NT2/D1 (cell line): ENCODE measurements at regions not wholly inside any gene's neighbourhood (a gene's known extent, or its start where the extent isn't known, plus 50 kb on each side); places are given as distances from the start of the nearest gene placed in this dataset.
"Not testable (repeated sequence)": the region's sequence is repeated elsewhere in the genome, so short reads cannot be mapped to it uniquely, and the experiment has no call there.

ENCODE experiments used
- DNase-seq: peaks from one replicate; pipeline ENCODE4 v3.0.0-alpha.2; 2011; ENCODE audit warnings: low read depth, low spot score
- H3K27me3 ChIP-seq: 2 replicates; pipeline ENCODE4 v1.6.0; 2011; ENCODE audit warnings: mild to moderate bottlenecking; ENCODE audit not compliant: insufficient read length, insufficient read depth
- H3K36me3 ChIP-seq: 2 replicates; pipeline ENCODE4 v1.6.1; 2011; ENCODE audit warnings: mild to moderate bottlenecking, low read length, mixed read lengths; ENCODE audit not compliant: insufficient read depth, insufficient read length
- H3K4me1 ChIP-seq: 2 replicates; pipeline ENCODE4 v1.5.1; 2011; ENCODE audit not compliant: insufficient read depth, insufficient read length
- H3K4me3 ChIP-seq: 2 replicates; pipeline ENCODE4 v1.5.1; 2011; ENCODE audit warnings: low read depth; ENCODE audit not compliant: insufficient read length
- H3K9ac ChIP-seq: 2 replicates; pipeline ENCODE4 v1.6.0; 2011; ENCODE audit warnings: low read depth; ENCODE audit not compliant: insufficient read length
- H3K9me3 ChIP-seq: 2 replicates; pipeline ENCODE4 v1.5.1; 2011; ENCODE audit warnings: mild to moderate bottlenecking, low read length; ENCODE audit not compliant: insufficient read depth
- SUZ12 ChIP-seq: IDR thresholded peaks from 2 replicates; pipeline ENCODE4 v1.6.1; 2011; ENCODE audit not compliant: insufficient read length, insufficient read depth; ENCODE audit errors: extremely low read depth
- YY1 ChIP-seq: IDR thresholded peaks from 2 replicates; pipeline ENCODE4 v1.6.1; 2011; ENCODE audit not compliant: insufficient read length, insufficient read depth
- ZNF274 ChIP-seq: IDR thresholded peaks from 2 replicates; pipeline ENCODE4 v1.6.1; 2011; ENCODE audit warnings: mild to moderate bottlenecking, low read depth, low read length

GRCh38 chrY:10958122-10958521, 1430.4 kb downstream of the TSPY10 start:
- H3K27me3 ChIP-seq, H3K4me3 ChIP-seq, H3K4me1 ChIP-seq, H3K36me3 ChIP-seq, H3K9ac ChIP-seq, DNase-seq: not testable (repeated sequence)
- H3K9me3 ChIP-seq = peaks cover 27% of the 10 kb centered on the region

- Histone ChIP-seq H3K27me3 (no peaks in the 10 kb centered on the region), H3K4me1 (no peaks in the 10 kb centered on the region), H3K9me3 (peaks cover 35% of the 10 kb centered on the region), H3K36me3 (no peaks in the 10 kb centered on the region), H3K9ac (no peak overlapping the region), H3K4me3 (no peak overlapping the region)
- no peak for DNase-seq
- no peak for TF ChIP-seq ZNF274
- no peak for TF ChIP-seq SUZ12
- no peak for TF ChIP-seq YY1
These were observed 1445.7 kb downstream of the TSPY10 start for GRCh38 chrY:10973422-10973821.

DNA sequence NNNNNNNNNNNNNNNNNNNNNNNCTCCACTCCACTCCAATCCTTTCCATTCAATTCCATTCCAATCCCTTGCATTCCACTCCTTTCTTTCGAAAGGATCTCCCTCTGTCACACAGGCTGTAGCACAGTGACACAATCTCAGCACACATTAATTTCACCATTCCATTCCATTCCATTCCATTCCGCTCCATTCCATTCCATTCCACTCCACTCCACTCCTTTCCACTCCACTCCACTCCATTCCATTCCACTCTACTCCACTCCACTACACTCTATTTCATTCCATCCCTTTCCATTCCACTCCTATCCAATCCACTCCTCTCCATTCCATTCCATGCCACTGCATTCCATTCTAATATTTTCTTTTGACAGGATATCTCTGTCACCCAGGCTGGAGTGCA, 1459.0 kb downstream of the TSPY10 start:
- Histone ChIP-seq H3K36me3 (no peaks in the 10 kb centered on the region), H3K9me3 (peaks cover 47% of the 10 kb centered on the region), H3K4me3 (no peak overlapping the region), H3K27me3 (no peaks in the 10 kb centered on the region), H3K4me1 (no peaks in the 10 kb centered on the region), H3K9ac (no peak overlapping the region)
- TF ChIP-seq SUZ12 (no peak), ZNF274 (no peak), YY1 (no peak)
- no peak for DNase-seq

DNA sequence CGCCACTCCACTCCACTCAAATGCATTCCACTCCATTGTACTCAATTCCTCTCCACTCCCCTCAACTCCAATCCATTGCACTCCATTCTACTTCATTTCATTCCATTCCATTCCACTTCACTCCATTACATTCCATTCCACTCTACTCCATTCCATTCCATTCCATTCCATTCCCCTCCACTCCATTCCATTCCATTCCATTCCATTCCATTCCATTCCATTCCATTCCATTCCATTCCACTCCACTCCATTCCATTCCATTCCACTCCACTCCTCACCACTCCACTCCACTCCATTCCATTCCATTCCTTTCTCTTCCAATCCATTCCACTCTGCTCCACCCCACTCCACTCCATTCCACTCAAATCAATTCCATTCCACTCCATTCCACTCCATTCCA, 1459.9 kb downstream of the TSPY10 start:
- H3K9me3 ChIP-seq = peaks cover 45% of the 10 kb centered on the region
- no peaks in the 10 kb centered on the region for H3K36me3 ChIP-seq
- TF ChIP-seq ZNF274 (no peak), YY1 (no peak), SUZ12 (no peak)
- H3K4me1 ChIP-seq = no peaks in the 10 kb centered on the region
- no peak overlapping the region for H3K4me3 ChIP-seq
- no peak for DNase-seq
- H3K9ac ChIP-seq = no peak overlapping the region
- no peaks in the 10 kb centered on the region for H3K27me3 ChIP-seq

DNA sequence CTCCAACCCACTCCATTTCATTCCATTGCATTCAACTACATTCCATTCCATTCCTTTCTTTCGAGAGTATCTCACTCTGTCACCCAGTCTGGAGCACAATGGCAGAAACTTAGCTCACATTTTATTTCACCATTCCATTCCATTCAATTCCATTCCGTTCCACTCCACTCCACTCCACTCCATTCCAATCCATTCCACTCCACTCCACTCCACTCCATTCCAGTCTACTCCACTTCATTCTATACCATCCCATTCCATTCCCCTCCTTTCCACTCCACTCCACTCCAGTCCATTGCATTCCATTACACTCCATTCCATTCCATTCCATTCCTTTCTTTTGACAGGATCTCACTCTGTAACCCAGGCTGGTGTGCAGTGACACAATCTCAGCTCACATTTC, 1466.3 kb downstream of the TSPY10 start:
- no peaks in the 10 kb centered on the region for H3K27me3 ChIP-seq
- no peak for DNase-seq
- TF ChIP-seq YY1 (no peak), SUZ12 (no peak), ZNF274 (no peak)
- H3K9ac ChIP-seq = no peak overlapping the region
- no peaks in the 10 kb centered on the region for H3K36me3 ChIP-seq
- peaks cover 42% of the 10 kb centered on the region for H3K9me3 ChIP-seq
- no peak overlapping the region for H3K4me3 ChIP-seq
- no peaks in the 10 kb centered on the region for H3K4me1 ChIP-seq

DNA sequence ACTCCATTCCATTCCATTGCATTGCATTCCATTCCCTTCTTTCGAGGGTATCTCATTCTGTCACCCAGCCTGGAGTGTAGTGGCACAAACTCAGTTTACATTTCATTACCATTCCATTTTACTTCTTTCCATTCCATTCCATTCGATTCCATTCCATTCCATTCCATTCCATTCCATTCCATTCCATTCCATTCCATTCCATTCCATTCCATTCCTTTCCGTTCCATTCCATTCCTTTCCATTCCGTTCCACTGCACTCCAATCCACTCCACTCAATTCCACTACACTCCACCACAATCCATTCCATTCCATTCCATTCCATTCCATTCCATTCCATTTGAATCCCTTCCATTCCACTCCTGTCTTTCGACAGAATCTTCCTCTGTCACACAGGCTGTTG, 1472.0 kb downstream of the TSPY10 start:
- H3K4me1 ChIP-seq, H3K36me3 ChIP-seq, DNase-seq, H3K9ac ChIP-seq, H3K27me3 ChIP-seq, H3K4me3 ChIP-seq: not testable (repeated sequence)
- H3K9me3 ChIP-seq = peaks cover 31% of the 10 kb centered on the region

DNA sequence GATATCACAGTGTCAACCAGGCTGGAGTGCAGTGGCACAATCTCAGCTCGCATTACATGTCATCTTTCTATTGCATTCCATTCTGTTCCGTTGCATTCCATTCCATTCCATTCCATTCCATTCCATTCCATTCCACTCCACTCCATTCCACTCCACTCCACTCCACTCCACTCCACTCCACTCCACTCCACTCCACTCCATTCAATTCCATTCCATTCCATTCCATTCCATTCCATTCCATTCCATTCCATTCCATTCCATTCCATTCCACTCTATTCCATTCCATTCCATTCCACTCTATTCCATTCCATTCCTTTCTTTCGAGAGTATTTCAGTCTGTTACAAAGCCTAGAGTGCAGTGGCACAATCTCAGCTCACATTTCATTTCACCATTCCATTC, 1486.5 kb downstream of the TSPY10 start:
- not testable (repeated sequence) for H3K4me1 ChIP-seq, DNase-seq, H3K9ac ChIP-seq, H3K27me3 ChIP-seq, H3K4me3 ChIP-seq, H3K36me3 ChIP-seq
- peaks cover 13% of the 10 kb centered on the region; the same call in 1 of the 2 replicates for H3K9me3 ChIP-seq

GRCh38 chrY:11022734-11023133, 1495.1 kb downstream of the TSPY10 start:
- TF ChIP-seq SUZ12 (no peak), YY1 (no peak), ZNF274 (no peak)

More at GRCh38 chrY:11022734-11023133, 1495.1 kb downstream of the TSPY10 start:
- H3K4me1 ChIP-seq = no peaks in the 10 kb centered on the region
- no peak for DNase-seq
- H3K9me3 ChIP-seq = peaks cover 14% of the 10 kb centered on the region; the same call in 1 of the 2 replicates
- H3K4me3 ChIP-seq = no peak overlapping the region
- no peaks in the 10 kb centered on the region for H3K27me3 ChIP-seq
- H3K9ac ChIP-seq = no peak overlapping the region
- H3K36me3 ChIP-seq = no peaks in the 10 kb centered on the region
